ENCODE measurements at regions not wholly inside any gene's neighbourhood (a gene's known extent, or its start where the extent isn't known, plus 50 kb on each side); places are given as distances from the start of the nearest gene placed in this dataset.

GRCh38 chr1:187417520-187417919 is 588.8 kb downstream of the PLA2G4A start:
- no peak for DNase-seq (ENCODE audit: low read depth)

DNA sequence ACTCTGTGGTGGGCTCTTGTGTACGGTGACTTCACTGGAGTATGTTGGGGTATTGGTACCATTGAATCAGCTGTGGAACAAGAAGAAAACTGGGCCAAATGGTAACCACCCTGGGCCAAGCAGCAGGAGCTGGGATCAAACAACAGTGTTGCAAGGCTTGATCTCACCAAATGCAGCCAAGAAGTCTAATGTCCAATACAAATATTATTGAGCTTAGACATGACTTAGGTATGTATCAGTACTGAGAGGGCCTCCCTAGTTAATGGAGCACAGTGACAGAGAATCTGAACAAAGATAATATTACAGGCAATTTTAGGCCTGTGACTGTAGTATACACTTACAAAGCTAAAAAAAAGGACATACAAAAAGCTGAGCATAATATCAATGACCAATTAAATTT is 604.8 kb downstream of the PLA2G4A start:
- no peak for DNase-seq (ENCODE audit: low read depth)

DNA sequence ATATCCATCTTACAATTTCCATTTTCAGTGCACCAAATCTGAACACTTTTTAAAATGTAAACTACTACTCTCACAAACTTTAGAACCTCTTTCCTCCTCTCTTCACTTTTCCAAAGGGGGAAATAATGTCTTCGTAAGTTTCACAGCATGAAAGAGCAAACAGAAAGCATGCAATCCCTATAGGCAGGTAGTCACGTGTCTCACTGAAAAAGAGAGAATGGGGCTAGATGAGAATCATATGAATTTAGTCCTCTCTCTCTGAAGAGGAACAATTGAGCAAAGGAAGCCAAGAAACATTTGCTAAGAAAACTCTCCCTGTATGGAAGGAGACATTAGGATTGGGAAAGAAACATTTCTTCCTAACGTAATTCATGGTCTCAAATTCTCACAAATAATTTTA is 613.9 kb downstream of the PLA2G4A start:
- no peak for DNase-seq (ENCODE audit: low read depth)

- no peak for DNase-seq (ENCODE audit: low read depth)
Observed at GRCh38 chr1:187443939-187444338, 615.2 kb downstream of the PLA2G4A start.

- peak; percentile 40 for DNase-seq (ENCODE audit: low read depth)
Observed at GRCh38 chr1:187445066-187445465, 616.3 kb downstream of the PLA2G4A start.

- DNase-seq (ENCODE audit: low read depth): no peak
Observed at GRCh38 chr1:187451238-187451637, 622.5 kb downstream of the PLA2G4A start.

- no peak for DNase-seq (ENCODE audit: low read depth)
Observed at GRCh38 chr1:187454010-187454409, 625.3 kb downstream of the PLA2G4A start.

DNA sequence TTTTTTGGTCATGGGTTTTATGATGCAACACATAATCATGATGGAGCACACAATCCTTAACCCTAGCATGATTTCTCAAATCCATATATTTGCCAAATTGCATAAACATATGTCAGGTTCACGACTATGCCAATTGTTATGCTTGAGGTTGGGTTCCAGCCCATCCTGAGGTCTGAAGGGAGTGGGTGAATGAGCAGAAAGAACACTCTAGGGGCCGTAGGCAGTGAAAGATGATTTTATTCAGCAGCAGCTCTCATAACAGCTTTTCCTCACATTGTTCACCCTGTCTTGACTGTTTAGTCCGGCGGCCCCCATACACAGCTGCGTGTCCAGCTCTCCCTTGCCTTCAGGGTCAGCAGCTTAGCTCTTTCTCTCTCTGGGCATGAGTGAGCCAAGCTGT is 627.7 kb downstream of the PLA2G4A start:
- no peak for DNase-seq (ENCODE audit: low read depth)

DNA sequence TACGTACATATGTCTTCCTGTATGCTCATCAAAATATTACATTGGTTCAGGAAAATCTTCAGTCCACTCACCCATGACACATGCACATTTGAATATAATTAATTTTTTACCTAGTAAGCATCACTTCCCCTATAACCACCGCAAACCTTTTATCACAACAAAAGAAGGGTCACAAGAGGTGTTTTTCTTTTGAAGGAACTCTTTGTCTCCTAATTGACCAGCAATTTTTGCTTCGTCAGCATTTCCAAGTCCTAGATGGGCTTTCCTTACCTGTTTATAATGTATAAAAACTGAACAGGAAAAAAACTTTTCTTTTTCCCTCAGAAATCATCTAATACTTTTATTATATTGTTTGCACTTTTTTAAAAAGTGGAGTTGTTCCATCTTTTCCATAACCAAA is 631.3 kb downstream of the PLA2G4A start:
- DNase-seq (ENCODE audit: low read depth): no peak

GRCh38 chr1:187464320-187464719 is 635.6 kb downstream of the PLA2G4A start:
- DNase-seq (ENCODE audit: low read depth): no peak

GRCh38 chr1:187465441-187465840 is 636.7 kb downstream of the PLA2G4A start:
- DNase-seq (ENCODE audit: low read depth): no peak

GRCh38 chr1:187469836-187470235 is 641.1 kb downstream of the PLA2G4A start:
- no peak for DNase-seq (ENCODE audit: low read depth)

- peak; percentile 48 for DNase-seq (ENCODE audit: low read depth)
Observed at GRCh38 chr1:187471555-187471954, 642.8 kb downstream of the PLA2G4A start.

- DNase-seq (ENCODE audit: low read depth): peak; percentile 37
Observed at GRCh38 chr1:187474336-187474735, 645.6 kb downstream of the PLA2G4A start.

DNA sequence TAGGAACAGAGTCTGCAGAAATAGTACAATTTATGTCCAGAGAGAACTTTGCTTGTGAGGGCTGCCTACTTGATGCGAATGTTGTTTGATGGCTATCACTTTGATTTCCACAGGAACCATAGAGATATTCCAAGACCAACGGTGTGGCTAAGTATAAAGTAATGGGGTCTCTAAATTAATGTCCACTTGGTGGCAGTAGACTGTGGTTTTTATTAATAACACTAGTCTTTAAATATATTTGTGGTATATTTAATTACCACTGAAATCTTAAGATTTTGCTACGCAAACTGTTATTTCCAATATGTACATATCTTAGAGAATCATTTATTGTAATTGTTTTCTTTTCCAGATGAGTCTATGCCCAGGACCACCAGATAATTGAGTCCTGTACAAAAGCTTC is 647.9 kb downstream of the PLA2G4A start:
- DNase-seq (ENCODE audit: low read depth): peak; percentile 8

DNA sequence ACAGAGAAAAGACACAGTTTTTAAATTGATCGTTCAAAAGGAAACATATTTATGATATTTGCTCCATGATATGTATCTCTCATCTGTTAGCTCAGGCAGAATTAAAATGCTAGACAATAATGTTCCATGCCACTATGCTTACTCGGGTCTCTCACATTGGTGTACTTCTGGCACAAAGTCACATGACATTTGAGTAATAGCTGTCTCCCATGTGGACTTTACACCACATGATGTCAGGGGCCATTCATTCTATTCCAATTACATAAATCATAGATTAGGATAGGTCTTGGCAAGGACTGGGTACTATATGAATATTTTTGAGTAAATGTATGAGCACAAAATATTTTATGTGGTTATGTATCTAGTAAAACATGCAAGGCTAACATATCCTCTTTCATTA is 648.4 kb downstream of the PLA2G4A start:
- DNase-seq (ENCODE audit: low read depth): no peak

- no peak for DNase-seq (ENCODE audit: low read depth)
Observed at GRCh38 chr1:187477535-187477934, 648.8 kb downstream of the PLA2G4A start.

DNA sequence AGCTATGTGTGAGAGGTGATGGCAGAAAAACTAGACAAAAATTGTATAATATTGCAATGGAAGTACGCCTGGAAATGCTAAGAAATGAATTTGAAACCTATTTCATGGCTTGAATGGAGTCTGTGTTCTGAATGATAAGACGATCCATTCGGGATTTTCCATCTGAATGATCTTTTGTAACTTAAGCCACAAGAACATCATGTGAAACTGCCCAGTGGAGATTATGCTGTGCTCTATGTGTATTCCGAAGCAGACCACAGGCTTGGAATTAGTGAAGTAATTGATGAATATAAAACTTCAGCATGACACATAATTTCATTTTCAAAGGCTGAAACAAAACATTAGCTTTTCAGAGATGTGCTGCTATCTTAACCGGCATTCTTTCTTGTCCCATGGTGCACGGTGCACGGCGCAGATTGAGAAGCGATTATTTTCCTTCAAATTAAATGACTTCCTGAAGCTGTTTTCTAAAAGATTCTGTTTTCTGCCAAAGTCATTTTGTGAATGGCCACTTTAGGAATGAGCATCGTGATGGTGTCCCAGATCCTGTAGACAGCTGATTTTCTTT is 652.9 kb downstream of the PLA2G4A start:
- no peak for DNase-seq (ENCODE audit: low read depth)

GRCh38 chr1:187490266-187490665 is 661.5 kb downstream of the PLA2G4A start:
- DNase-seq (ENCODE audit: low read depth): no peak

- DNase-seq (ENCODE audit: low read depth): peak; percentile 57
Observed at GRCh38 chr1:187491082-187491720, 662.5 kb downstream of the PLA2G4A start.

- no peak for DNase-seq (ENCODE audit: low read depth)
Observed at GRCh38 chr1:187498028-187498427, 669.3 kb downstream of the PLA2G4A start.

DNA sequence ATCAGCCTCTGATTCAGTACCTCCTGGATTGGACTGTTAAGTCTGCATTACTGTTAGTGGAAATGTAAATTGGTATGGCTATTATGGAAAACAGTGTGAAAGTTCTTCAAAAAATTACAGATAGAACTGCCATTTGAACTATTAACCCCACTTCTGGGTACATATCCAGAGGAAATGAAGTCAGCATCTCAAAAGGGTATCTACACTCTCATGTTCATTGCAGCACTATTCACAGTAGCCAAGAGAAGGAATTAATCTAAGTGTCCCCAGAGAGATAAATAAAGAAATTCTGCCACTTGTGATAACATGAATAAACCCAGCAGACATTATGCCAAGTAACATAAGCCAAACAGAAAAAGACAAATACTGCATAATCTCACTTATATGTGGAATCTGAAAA is 676.0 kb downstream of the PLA2G4A start:
- DNase-seq (ENCODE audit: low read depth): no peak

DNA sequence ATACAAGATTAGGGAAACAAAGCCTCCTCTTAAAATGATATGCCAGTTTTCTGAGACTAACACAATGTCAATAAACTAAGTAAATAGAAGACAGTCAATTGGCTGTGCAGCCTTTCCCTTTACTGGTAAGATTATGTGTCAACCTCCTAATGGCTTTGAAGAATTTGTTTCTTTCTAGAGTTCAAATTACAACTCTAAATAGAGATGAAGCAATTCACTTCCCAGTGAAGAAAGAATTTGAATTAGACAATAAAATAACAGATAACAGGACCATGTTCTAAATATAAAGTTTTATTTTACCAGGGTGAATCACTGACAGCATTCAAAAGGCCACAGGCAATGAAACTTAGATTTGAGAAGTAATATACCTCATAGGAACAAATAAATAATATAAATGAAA is 680.3 kb downstream of the PLA2G4A start:
- DNase-seq (ENCODE audit: low read depth): peak; percentile 14

DNA sequence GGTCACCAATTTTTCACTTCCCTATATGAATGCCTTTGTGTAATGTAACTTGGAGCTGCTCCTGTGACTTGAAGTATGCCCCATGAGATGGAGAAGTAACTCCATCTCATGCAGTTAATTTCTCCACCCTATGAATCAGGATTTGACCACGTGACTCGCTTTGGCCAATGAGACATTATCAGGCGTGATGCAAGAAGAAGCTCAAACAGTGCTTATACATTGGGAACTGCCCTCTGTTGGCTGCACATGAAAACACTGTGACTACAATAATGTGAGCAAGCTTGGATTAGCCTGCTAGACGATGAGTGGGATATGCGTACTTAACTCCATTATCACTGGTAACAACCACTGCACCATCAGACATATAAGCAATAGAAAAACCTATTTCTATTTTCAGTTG is 684.4 kb downstream of the PLA2G4A start:
- no peak for DNase-seq (ENCODE audit: low read depth)

Data from M059J (cell line).